ENCODE measurements at regions not wholly inside any gene's neighbourhood (a gene's known extent, or its start where the extent isn't known, plus 50 kb on each side); places are given as distances from the start of the nearest gene placed in this dataset.
A peak's percentile ranks its signal among the peaks of the same experiment; 100 is the strongest.
"Not testable (repeated sequence)": the region's sequence is repeated elsewhere in the genome, so short reads cannot be mapped to it uniquely, and the experiment has no call there.

- Histone ChIP-seq H3K4me3 (ENCODE audit: low read length) (no peak overlapping the region), H3K9me3 (ENCODE audit: low read length) (no peaks in the 10 kb centered on the region), H3K36me3 (ENCODE audit: insufficient read depth, low read length) (no peaks in the 10 kb centered on the region), H3K4me1 (ENCODE audit: insufficient read depth, low read length) (no peaks in the 10 kb centered on the region), H3K27me3 (ENCODE audit: insufficient read depth, low read length, poor library complexity, severe bottlenecking) (no peaks in the 10 kb centered on the region), H3K27ac (ENCODE audit: low read depth, low read length) (no peak overlapping the region)
- H3K9me3 Mint-ChIP-seq, result peaks cover 0 to 28% (median 4%) of the 10 kb centered on the region in 5 donors
- DNase-seq, result no peak
- ChIA-PET POLR2A (no interaction called here), CTCF (no interaction called here)
- no peak overlapping the region for H3K4me3 Mint-ChIP-seq
- no peak overlapping the region for H3K27ac Mint-ChIP-seq
- peaks cover 0 to 3% (median 0%) of the 10 kb centered on the region in 3 donors for H3K4me1 Mint-ChIP-seq
- peaks cover 15 to 56% (median 17%) of the 10 kb centered on the region in 3 donors for H3K36me3 Mint-ChIP-seq
- no peaks in the 10 kb centered on the region for H3K27me3 Mint-ChIP-seq
Measured at GRCh38 chr2:186347472-186347871, 138.6 kb upstream of the ZC3H15 start.

DNA sequence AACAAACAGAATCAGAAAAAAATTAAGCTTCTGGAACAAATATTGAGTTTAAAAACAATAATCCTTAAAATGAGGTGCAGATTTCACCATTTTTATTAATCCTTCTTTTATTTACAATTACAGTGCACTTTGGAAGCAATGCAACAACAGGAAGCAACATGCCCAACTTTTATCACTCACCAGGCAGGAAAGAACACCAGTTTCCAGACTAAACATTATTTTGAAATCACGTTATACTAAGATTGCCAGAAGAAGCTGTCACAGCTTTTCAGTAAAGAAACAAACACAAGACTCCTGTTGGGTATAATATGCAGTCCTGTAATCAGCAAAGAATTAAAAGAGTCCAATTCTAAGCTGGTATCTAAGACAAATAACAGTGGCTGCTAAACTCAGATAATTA is 137.9 kb upstream of the ZC3H15 start:
- CTCF ChIA-PET, result no interaction called here
- Mint-ChIP-seq H3K9me3 (peaks cover 0 to 32% (median 9%) of the 10 kb centered on the region in 5 donors), H3K4me1 (peaks cover 0 to 3% (median 0%) of the 10 kb centered on the region in 3 donors)

DNA sequence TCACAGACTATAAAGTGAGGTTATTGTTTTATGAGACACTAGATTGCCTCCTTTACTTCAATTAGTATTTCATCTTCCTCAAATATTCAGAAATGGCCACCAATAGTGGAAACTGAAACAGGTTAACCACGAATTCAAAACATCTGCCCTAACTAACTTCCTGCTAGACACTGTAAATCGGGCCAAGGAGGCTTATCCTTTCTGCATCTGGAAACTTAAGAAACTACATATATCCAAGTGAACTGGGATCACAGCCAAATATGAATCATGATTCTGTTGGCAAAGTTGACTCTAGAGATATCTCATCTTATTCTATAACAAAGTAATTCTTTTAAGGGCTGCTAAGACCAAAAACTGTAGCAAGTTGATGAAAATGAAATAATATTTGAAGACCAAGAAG is 136.6 kb upstream of the ZC3H15 start:
- ChIA-PET CTCF (no interaction called here), POLR2A (no interaction called here)
- H3K4me3 ChIP-seq (ENCODE audit: low read length), result no peak overlapping the region
- H3K4me1 ChIP-seq (ENCODE audit: insufficient read depth, low read length), result no peaks in the 10 kb centered on the region
- Mint-ChIP-seq H3K27ac (no peak overlapping the region), H3K4me3 (no peak overlapping the region), H3K9me3 (peaks cover 5 to 39% (median 15%) of the 10 kb centered on the region in 5 donors), H3K36me3 (peaks cover 13 to 52% (median 14%) of the 10 kb centered on the region in 3 donors), H3K27me3 (no peaks in the 10 kb centered on the region), H3K4me1 (peaks cover 0 to 3% (median 0%) of the 10 kb centered on the region in 3 donors)
- no peak for DNase-seq
- no peaks in the 10 kb centered on the region for H3K36me3 ChIP-seq (ENCODE audit: insufficient read depth, low read length)
- H3K9me3 ChIP-seq (ENCODE audit: low read length), result no peaks in the 10 kb centered on the region
- H3K27ac ChIP-seq (ENCODE audit: low read depth, low read length), result no peak overlapping the region
- no peaks in the 10 kb centered on the region for H3K27me3 ChIP-seq (ENCODE audit: insufficient read depth, low read length, poor library complexity, severe bottlenecking)

More for the DNA sequence above, 137.9 kb upstream of the ZC3H15 start:
- no peak for DNase-seq
- no peak overlapping the region for H3K4me3 ChIP-seq (ENCODE audit: low read length)
- Mint-ChIP-seq H3K27ac (no peak overlapping the region), H3K4me3 (no peak overlapping the region), H3K36me3 (peaks cover 15 to 53% (median 18%) of the 10 kb centered on the region in 3 donors), H3K27me3 (no peaks in the 10 kb centered on the region)
- H3K4me1 ChIP-seq (ENCODE audit: insufficient read depth, low read length), result no peaks in the 10 kb centered on the region
- H3K27me3 ChIP-seq (ENCODE audit: insufficient read depth, low read length, poor library complexity, severe bottlenecking), result no peaks in the 10 kb centered on the region
- no peaks in the 10 kb centered on the region for H3K36me3 ChIP-seq (ENCODE audit: insufficient read depth, low read length)
- POLR2A ChIA-PET, result no interaction called here
- no peaks in the 10 kb centered on the region for H3K9me3 ChIP-seq (ENCODE audit: low read length)
- no peak overlapping the region for H3K27ac ChIP-seq (ENCODE audit: low read depth, low read length)

GRCh38 chr2:186354160-186354559 is 131.9 kb upstream of the ZC3H15 start:
- H3K27me3 Mint-ChIP-seq; H3K27me3 ChIP-seq (ENCODE audit: insufficient read depth, low read length, poor library complexity, severe bottlenecking); DNase-seq; H3K27ac ChIP-seq (ENCODE audit: low read depth, low read length); H3K4me3 Mint-ChIP-seq; H3K9me3 ChIP-seq (ENCODE audit: low read length); H3K27ac Mint-ChIP-seq; H3K4me1 Mint-ChIP-seq; CTCF ChIA-PET; H3K4me3 ChIP-seq (ENCODE audit: low read length); H3K36me3 ChIP-seq (ENCODE audit: insufficient read depth, low read length); POLR2A ChIA-PET; H3K4me1 ChIP-seq (ENCODE audit: insufficient read depth, low read length): not testable (repeated sequence)
- Mint-ChIP-seq H3K9me3 (peaks cover 5 to 35% (median 19%) of the 10 kb centered on the region in 5 donors), H3K36me3 (peaks cover 7 to 32% (median 12%) of the 10 kb centered on the region in 3 donors)

DNA sequence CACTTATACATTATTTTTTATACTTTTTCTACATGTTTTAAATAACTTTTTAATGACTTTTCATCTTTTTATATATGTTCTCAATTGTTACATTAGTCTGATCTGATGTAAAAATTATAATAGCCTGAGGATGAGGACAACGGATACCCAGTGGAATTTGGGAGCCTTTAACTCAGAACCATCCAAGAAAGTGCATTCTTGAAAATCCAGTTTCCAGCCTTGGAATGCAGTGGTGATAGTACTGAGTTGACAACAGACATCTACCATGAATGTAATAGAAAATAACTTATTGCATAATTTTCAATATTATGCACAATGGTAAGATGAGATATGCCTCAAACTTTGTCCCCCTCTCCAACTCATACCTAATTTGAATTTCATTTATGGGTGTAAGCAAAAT is 120.7 kb upstream of the ZC3H15 start:
- Mint-ChIP-seq H3K9me3 (peaks cover 10 to 17% (median 11%) of the 10 kb centered on the region in 5 donors), H3K4me1 (no peaks in the 10 kb centered on the region), H3K27me3 (peaks cover 0 to 1% of the 10 kb centered on the region in 2 donors), H3K4me3 (no peak overlapping the region), H3K27ac (peak overlapping the region in 1 of 8 donors; percentile 26), H3K36me3 (peaks cover 5 to 44% (median 12%) of the 10 kb centered on the region in 3 donors)
- no peaks in the 10 kb centered on the region for H3K27me3 ChIP-seq (ENCODE audit: insufficient read depth, low read length, poor library complexity, severe bottlenecking)
- no peak for DNase-seq
- H3K4me3 ChIP-seq (ENCODE audit: low read length), result no peak overlapping the region
- no peak overlapping the region for H3K27ac ChIP-seq (ENCODE audit: low read depth, low read length)
- H3K36me3 ChIP-seq (ENCODE audit: insufficient read depth, low read length), result no peaks in the 10 kb centered on the region
- H3K4me1 ChIP-seq (ENCODE audit: insufficient read depth, low read length), result no peaks in the 10 kb centered on the region
- ChIA-PET POLR2A (no interaction called here), CTCF (no interaction called here)
- no peaks in the 10 kb centered on the region for H3K9me3 ChIP-seq (ENCODE audit: low read length)

GRCh38 chr2:186379052-186379451 is 107.0 kb upstream of the ZC3H15 start:
- CTCF ChIA-PET, result no interaction called here
- H3K27ac ChIP-seq (ENCODE audit: low read depth, low read length), result no peak overlapping the region
- Mint-ChIP-seq H3K27me3 (no peaks in the 10 kb centered on the region), H3K4me1 (no peaks in the 10 kb centered on the region), H3K4me3 (no peak overlapping the region), H3K36me3 (peaks cover 15 to 77% (median 29%) of the 10 kb centered on the region in 3 donors), H3K9me3 (peaks cover 35 to 78% (median 43%) of the 10 kb centered on the region in 5 donors), H3K27ac (no peak overlapping the region)
- no peaks in the 10 kb centered on the region for H3K9me3 ChIP-seq (ENCODE audit: low read length)
- no peaks in the 10 kb centered on the region for H3K36me3 ChIP-seq (ENCODE audit: insufficient read depth, low read length)
- H3K4me3 ChIP-seq (ENCODE audit: low read length), result no peak overlapping the region
- DNase-seq, result no peak
- no peaks in the 10 kb centered on the region for H3K4me1 ChIP-seq (ENCODE audit: insufficient read depth, low read length)
- POLR2A ChIA-PET, result no interaction called here
- H3K27me3 ChIP-seq (ENCODE audit: insufficient read depth, low read length, poor library complexity, severe bottlenecking), result no peaks in the 10 kb centered on the region

DNA sequence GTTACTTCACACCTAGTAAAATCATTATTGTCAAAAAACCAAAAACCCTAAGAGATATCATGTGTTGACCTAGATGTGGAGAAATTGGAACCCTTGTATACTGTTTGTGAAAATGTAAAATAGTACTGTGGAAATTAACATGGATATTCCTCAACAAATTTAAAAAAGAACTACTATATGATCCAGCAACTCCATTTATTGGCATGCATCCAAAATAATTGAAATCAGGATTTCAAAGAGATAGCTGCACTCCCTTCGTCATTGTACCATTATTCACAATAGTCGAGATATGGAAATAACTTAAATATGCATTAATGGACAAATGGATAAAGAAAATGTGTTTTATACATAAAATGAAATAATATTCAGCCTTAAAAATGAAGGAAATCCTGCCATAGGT is 105.3 kb upstream of the ZC3H15 start:
- Mint-ChIP-seq H3K4me3 (no peak overlapping the region), H3K9me3 (peaks cover 32 to 74% (median 43%) of the 10 kb centered on the region in 5 donors), H3K27ac (no peak overlapping the region), H3K4me1 (no peaks in the 10 kb centered on the region), H3K27me3 (no peaks in the 10 kb centered on the region), H3K36me3 (peaks cover 13 to 85% (median 32%) of the 10 kb centered on the region in 3 donors)
- ChIA-PET CTCF (no interaction called here), POLR2A (no interaction called here)
- Histone ChIP-seq H3K4me1 (ENCODE audit: insufficient read depth, low read length) (no peaks in the 10 kb centered on the region), H3K36me3 (ENCODE audit: insufficient read depth, low read length) (no peaks in the 10 kb centered on the region), H3K27ac (ENCODE audit: low read depth, low read length) (no peak overlapping the region), H3K4me3 (ENCODE audit: low read length) (no peak overlapping the region), H3K9me3 (ENCODE audit: low read length) (no peaks in the 10 kb centered on the region), H3K27me3 (ENCODE audit: insufficient read depth, low read length, poor library complexity, severe bottlenecking) (no peaks in the 10 kb centered on the region)
- no peak for DNase-seq

DNA sequence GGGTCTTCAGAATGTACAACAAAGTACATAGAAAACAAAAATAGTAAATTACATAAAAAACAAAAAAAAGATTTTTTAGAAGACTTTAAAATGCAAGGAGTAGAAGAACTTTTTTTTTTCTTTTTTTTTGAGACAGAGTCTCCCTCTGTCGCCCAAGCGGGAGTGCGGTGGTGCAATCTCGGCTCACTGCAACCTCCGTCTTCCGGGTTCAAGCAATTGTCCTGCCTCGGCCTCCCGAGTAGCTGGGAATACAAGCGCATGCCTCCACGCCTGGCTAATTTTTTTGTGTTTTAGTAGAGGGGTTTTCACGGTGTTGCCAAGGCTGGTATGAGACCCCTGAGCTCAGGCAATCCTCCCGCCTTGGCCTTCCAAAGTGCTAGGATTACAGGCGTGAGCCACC is 104.5 kb upstream of the ZC3H15 start:
- POLR2A ChIA-PET, result no interaction called here
- CTCF ChIA-PET, result no interaction called here
- no peaks in the 10 kb centered on the region for H3K27me3 Mint-ChIP-seq

DNA sequence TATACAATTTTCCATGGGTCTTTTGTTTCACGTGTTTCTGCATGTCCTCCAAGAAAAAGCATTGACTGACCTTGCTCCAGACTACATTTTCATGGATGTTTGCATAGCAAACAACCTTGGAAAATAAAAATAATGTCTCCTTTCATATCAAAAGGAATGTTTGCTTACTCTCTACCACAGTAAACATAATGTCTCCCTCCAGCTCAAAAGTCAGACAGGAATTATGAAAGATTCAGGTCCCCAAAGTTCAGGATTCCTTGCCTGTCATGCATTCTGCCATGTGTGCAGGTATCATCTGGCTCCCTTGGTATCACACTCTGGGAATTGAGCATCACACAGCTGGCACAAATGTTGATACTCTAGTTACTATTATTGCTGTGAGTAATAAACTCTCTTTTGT is 103.1 kb upstream of the ZC3H15 start:
- Histone ChIP-seq H3K36me3 (ENCODE audit: insufficient read depth, low read length) (no peaks in the 10 kb centered on the region), H3K27me3 (ENCODE audit: insufficient read depth, low read length, poor library complexity, severe bottlenecking) (no peaks in the 10 kb centered on the region), H3K4me1 (ENCODE audit: insufficient read depth, low read length) (no peaks in the 10 kb centered on the region), H3K4me3 (ENCODE audit: low read length) (no peak overlapping the region), H3K27ac (ENCODE audit: low read depth, low read length) (no peak overlapping the region), H3K9me3 (ENCODE audit: low read length) (no peaks in the 10 kb centered on the region)
- no peaks in the 10 kb centered on the region for H3K4me1 Mint-ChIP-seq
- CTCF ChIA-PET, result no interaction called here
- DNase-seq, result no peak
- POLR2A ChIA-PET, result no interaction called here
- peaks cover 36 to 74% (median 47%) of the 10 kb centered on the region in 5 donors for H3K9me3 Mint-ChIP-seq
- H3K4me3 Mint-ChIP-seq, result no peak overlapping the region
- H3K36me3 Mint-ChIP-seq, result peaks cover 14 to 86% (median 34%) of the 10 kb centered on the region in 3 donors
- no peak overlapping the region for H3K27ac Mint-ChIP-seq
- no peaks in the 10 kb centered on the region for H3K27me3 Mint-ChIP-seq

More for the DNA sequence above, 104.5 kb upstream of the ZC3H15 start:
- Mint-ChIP-seq H3K36me3 (peaks cover 14 to 90% (median 33%) of the 10 kb centered on the region in 3 donors), H3K9me3 (peaks cover 33 to 76% (median 46%) of the 10 kb centered on the region in 5 donors), H3K4me1 (no peaks in the 10 kb centered on the region), H3K27ac (peak overlapping the region in 1 of 8 donors; percentile 66), H3K4me3 (no peak overlapping the region)
- Histone ChIP-seq H3K27ac (ENCODE audit: low read depth, low read length) (no peak overlapping the region), H3K4me1 (ENCODE audit: insufficient read depth, low read length) (no peaks in the 10 kb centered on the region), H3K9me3 (ENCODE audit: low read length) (no peaks in the 10 kb centered on the region), H3K4me3 (ENCODE audit: low read length) (no peak overlapping the region), H3K27me3 (ENCODE audit: insufficient read depth, low read length, poor library complexity, severe bottlenecking) (no peaks in the 10 kb centered on the region), H3K36me3 (ENCODE audit: insufficient read depth, low read length) (no peaks in the 10 kb centered on the region)
- DNase-seq, result no peak

Data from CD8-positive, alpha-beta memory T cell (primary cell).